Ascending aorta (tissue), 2 donors: ENCODE measurements at regions not wholly inside any gene's neighbourhood (a gene's known extent, or its start where the extent isn't known, plus 50 kb on each side); places are given as distances from the start of the nearest gene placed in this dataset.

Experiments
- DNase-seq, 2 donors: peaks; one replicate each; pipeline ENCODE4 v3.0.0-alpha.2; 2019; ENCODE audit warnings: low spot score in 2 of 2
- H3K27ac ChIP-seq, 2 donors: fragments of 200-600 bp; sonication (generic); one replicate each; pipeline ENCODE4 v1.5.1; 2016 to 2017; ENCODE audit warnings: mild to moderate bottlenecking in 1 of 2
- H3K27me3 ChIP-seq: fragments of 200-600 bp; sonication (generic); one replicate; pipeline ENCODE4 v1.5.1; 2017
- H3K36me3 ChIP-seq, 2 donors: fragments of 200-600 bp; sonication (generic); one replicate each; pipeline ENCODE4 v1.5.1; 2016
- H3K4me1 ChIP-seq, 2 donors: fragments of 200-600 bp; sonication (generic); one replicate each; pipeline ENCODE4 v1.5.1; 2016 to 2017; ENCODE audit warnings: mild to moderate bottlenecking in 1 of 2
- H3K4me3 ChIP-seq, 2 donors: fragments of 200-600 bp; sonication (generic); one replicate each; pipeline ENCODE4 v1.5.1; 2016 to 2017; ENCODE audit warnings: mild to moderate bottlenecking in 1 of 2
- H3K9me3 ChIP-seq, 2 donors: fragments of 200-600 bp; sonication (generic); one replicate each; pipeline ENCODE4 v1.5.1; 2016
- CTCF ChIP-seq, 3 experiments: fragments of 200-600 bp in 2 of 3; fragments of 450-650 bp in 1 of 3; sonication (generic) in 2 of 3; IDR thresholded peaks; one replicate each; pipeline ENCODE4 v1.5.1; 2016 to 2019; ENCODE audit warnings: antibody characterized with exemption in 3 of 3, mild to moderate bottlenecking in 1 of 3, moderate library complexity in 1 of 3
- intact Hi-C: fragments of 100-400 bp; cut with DNase I; formaldehyde crosslinking; loops from one replicate; pipeline ENCODE4 v1.15.1; 2023

GRCh38 chr12:92338102-92338501 lies 192.5 kb upstream of the BTG1 start:
- Histone ChIP-seq H3K4me3 (no peak overlapping the region), H3K4me1 (no peaks in the 10 kb centered on the region), H3K36me3 (no peaks in the 10 kb centered on the region), H3K9me3 (no peaks in the 10 kb centered on the region), H3K27ac (no peak overlapping the region), H3K27me3 (no peaks in the 10 kb centered on the region)
- intact Hi-C loops, result no loop called here
- no peak for DNase-seq
- no peak for TF ChIP-seq CTCF (IDR thresholded peaks at IDR 0.05)

- Histone ChIP-seq H3K36me3 (no peaks in the 10 kb centered on the region), H3K27me3 (no peaks in the 10 kb centered on the region), H3K9me3 (no peaks in the 10 kb centered on the region), H3K4me1 (no peaks in the 10 kb centered on the region), H3K4me3 (no peak overlapping the region), H3K27ac (no peak overlapping the region)
- no peak for DNase-seq
- TF ChIP-seq CTCF (IDR thresholded peaks at IDR 0.05), result no peak
- intact Hi-C loops, result no loop called here
These were observed 191.5 kb upstream of the BTG1 start for GRCh38 chr12:92337128-92337527.

GRCh38 chr12:92336641-92337040 lies 191.0 kb upstream of the BTG1 start:
- H3K4me3 ChIP-seq, result no peak overlapping the region
- H3K36me3 ChIP-seq, result no peaks in the 10 kb centered on the region
- TF ChIP-seq CTCF (IDR thresholded peaks at IDR 0.05), result no peak
- no peaks in the 10 kb centered on the region for H3K9me3 ChIP-seq
- DNase-seq, result no peak
- intact Hi-C loops, result no loop called here
- H3K27ac ChIP-seq, result no peak overlapping the region
- no peaks in the 10 kb centered on the region for H3K4me1 ChIP-seq
- H3K27me3 ChIP-seq, result no peaks in the 10 kb centered on the region

GRCh38 chr12:92335831-92336230 lies 190.2 kb upstream of the BTG1 start:
- TF ChIP-seq CTCF (IDR thresholded peaks at IDR 0.05), result no peak
- H3K27me3 ChIP-seq, result no peaks in the 10 kb centered on the region
- no peak overlapping the region for H3K27ac ChIP-seq
- H3K9me3 ChIP-seq, result no peaks in the 10 kb centered on the region
- no peak overlapping the region for H3K4me3 ChIP-seq
- no peaks in the 10 kb centered on the region for H3K4me1 ChIP-seq
- intact Hi-C loops, result no loop called here
- DNase-seq, result no peak
- H3K36me3 ChIP-seq, result no peaks in the 10 kb centered on the region

GRCh38 chr12:92334552-92334951 lies 188.9 kb upstream of the BTG1 start:
- no peak for TF ChIP-seq CTCF (IDR thresholded peaks at IDR 0.05)
- intact Hi-C loops, result no loop called here
- no peaks in the 10 kb centered on the region for H3K9me3 ChIP-seq
- DNase-seq, result no peak
- H3K4me3 ChIP-seq, result no peak overlapping the region
- no peaks in the 10 kb centered on the region for H3K36me3 ChIP-seq
- H3K27ac ChIP-seq, result no peak overlapping the region
- H3K27me3 ChIP-seq, result no peaks in the 10 kb centered on the region
- no peaks in the 10 kb centered on the region for H3K4me1 ChIP-seq

- H3K27ac ChIP-seq, result no peak overlapping the region
- no peak for TF ChIP-seq CTCF (IDR thresholded peaks at IDR 0.05)
- no peak for DNase-seq
- no peak overlapping the region for H3K4me3 ChIP-seq
- no peaks in the 10 kb centered on the region for H3K36me3 ChIP-seq
- intact Hi-C loops, result no loop called here
- no peaks in the 10 kb centered on the region for H3K27me3 ChIP-seq
- no peaks in the 10 kb centered on the region for H3K9me3 ChIP-seq
- H3K4me1 ChIP-seq, result no peaks in the 10 kb centered on the region
These were observed 186.9 kb upstream of the BTG1 start for GRCh38 chr12:92332552-92332951.
